Small intestine (tissue), 7 donors: ENCODE measurements at regions not wholly inside any gene's neighbourhood (a gene's known extent, or its start where the extent isn't known, plus 50 kb on each side); places are given as distances from the start of the nearest gene placed in this dataset.

Source experiments
- DNase-seq, 2 donors: peaks; one replicate each; pipeline versions ENCODE4 v3.0.0 to v3.0.0-alpha.2; 2013
- FAIRE-seq: peaks from 2 replicates; lab custom pipeline; 2012; peaks lifted over from hg19 to GRCh38; lab: Jason Lieb, UNC
- H3K27ac ChIP-seq, 3 donors: one replicate each; pipeline ENCODE4 v1.5.1; 2013; ENCODE audit warnings: low read length in 2 of 3, mild to moderate bottlenecking in 2 of 3, control low read depth in 1 of 3, inconsistent platforms in 1 of 3, low read depth in 1 of 3, moderate library complexity in 1 of 3
- H3K27me3 ChIP-seq, 3 donors: one replicate each; pipeline ENCODE4 v1.6.1; 2013; ENCODE audit warnings: low read length in 3 of 3, inconsistent platforms in 1 of 3; ENCODE audit not compliant: control insufficient read depth in 3 of 3, insufficient read depth in 3 of 3
- H3K36me3 ChIP-seq, 3 donors: one replicate each; pipeline ENCODE4 v1.6.1; 2013; ENCODE audit warnings: low read length in 3 of 3, inconsistent platforms in 1 of 3, low read depth in 1 of 3, mild to moderate bottlenecking in 1 of 3, moderate library complexity in 1 of 3; ENCODE audit not compliant: control insufficient read depth in 3 of 3, insufficient read depth in 2 of 3
- H3K4me1 ChIP-seq, 3 donors: one replicate each; pipeline ENCODE4 v1.6.1; 2013; ENCODE audit warnings: low read length in 2 of 3, inconsistent platforms in 1 of 3, low read depth in 1 of 3, mild to moderate bottlenecking in 1 of 3, moderate library complexity in 1 of 3; ENCODE audit not compliant: control insufficient read depth in 3 of 3, insufficient read depth in 2 of 3
- H3K4me3 ChIP-seq, 3 donors: one replicate each; pipeline ENCODE4 v1.5.1; 2013; ENCODE audit warnings: low read length in 3 of 3, control low read depth in 1 of 3, inconsistent platforms in 1 of 3, low read depth in 1 of 3, mild to moderate bottlenecking in 1 of 3, moderate library complexity in 1 of 3
- H3K9me3 ChIP-seq, 2 donors: one replicate each; pipeline ENCODE4 v1.6.1; 2013; ENCODE audit warnings: low read depth in 1 of 2, low read length in 1 of 2; ENCODE audit not compliant: control insufficient read depth in 2 of 2, insufficient read depth in 1 of 2
- WGBS, 3 donors: extraction: QIAGEN DNeasy Blood & Tissue Kit; methylation state at CpG; one replicate each; pipeline ENCODE4 v1.1.7; 2013; 5-methylcytosine and 5-hydroxymethylcytosine counted together
- donor health status: healthy with polysubstance abuse.
- donor health status: control.
- donor health status: control.
- donor health status: Bipolar disorder and iron deficiency.
- donor health status: healthy.

DNA sequence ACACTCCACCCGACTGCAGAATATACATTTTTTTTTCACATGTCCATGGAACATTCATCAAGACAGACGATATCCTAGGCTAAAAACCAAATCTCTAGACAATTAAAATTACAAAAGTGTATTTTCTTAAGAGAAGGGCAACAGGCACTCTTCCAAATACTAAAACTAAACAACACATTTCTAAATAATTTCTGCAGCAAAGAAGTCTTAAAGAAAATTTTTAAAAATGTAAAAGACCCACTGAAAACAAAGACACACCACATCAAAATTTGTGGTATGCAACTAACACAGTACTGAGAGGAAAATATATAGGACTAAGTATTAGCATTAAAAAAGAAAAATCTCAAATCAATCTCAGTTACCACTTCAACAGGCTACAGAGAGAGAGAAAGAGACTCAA lies 570.0 kb downstream of the SLC16A7 start:
- H3K36me3 ChIP-seq = no peaks in the 10 kb centered on the region
- no peak overlapping the region for H3K27ac ChIP-seq
- FAIRE-seq = no peak
- H3K4me3 ChIP-seq = no peak overlapping the region
- H3K27me3 ChIP-seq = no peaks in the 10 kb centered on the region
- no peaks in the 10 kb centered on the region for H3K4me1 ChIP-seq
- H3K9me3 ChIP-seq = no peaks in the 10 kb centered on the region
- no peak for DNase-seq
- WGBS, 3 donors = 55 to 56% (median 56%) methylated on average over 2 of the region's 2 CpGs

DNA sequence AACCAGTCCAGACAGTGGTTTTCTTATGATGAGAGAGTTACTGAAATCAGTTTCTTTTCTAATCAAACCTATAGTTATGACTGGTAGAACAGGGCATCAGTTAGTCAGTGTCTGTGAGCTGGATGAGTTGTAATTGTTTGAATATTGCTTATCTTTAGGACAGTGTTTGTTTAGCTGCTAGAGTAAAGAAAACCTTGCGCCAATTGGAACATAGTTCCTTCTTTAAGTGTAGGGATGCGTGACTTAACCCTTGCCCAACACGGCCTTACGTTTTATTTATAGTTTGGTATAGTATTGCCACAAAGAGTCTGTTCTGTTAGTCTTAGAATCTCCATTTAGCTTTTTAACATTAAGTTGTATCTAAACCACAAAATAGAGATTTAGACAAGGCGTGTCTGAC lies 572.6 kb downstream of the SLC16A7 start:
- H3K9me3 ChIP-seq = no peaks in the 10 kb centered on the region
- 30 to 72% (median 44%) methylated on average over 5 of the region's 5 CpGs for WGBS, 3 donors
- no peaks in the 10 kb centered on the region for H3K36me3 ChIP-seq

DNA sequence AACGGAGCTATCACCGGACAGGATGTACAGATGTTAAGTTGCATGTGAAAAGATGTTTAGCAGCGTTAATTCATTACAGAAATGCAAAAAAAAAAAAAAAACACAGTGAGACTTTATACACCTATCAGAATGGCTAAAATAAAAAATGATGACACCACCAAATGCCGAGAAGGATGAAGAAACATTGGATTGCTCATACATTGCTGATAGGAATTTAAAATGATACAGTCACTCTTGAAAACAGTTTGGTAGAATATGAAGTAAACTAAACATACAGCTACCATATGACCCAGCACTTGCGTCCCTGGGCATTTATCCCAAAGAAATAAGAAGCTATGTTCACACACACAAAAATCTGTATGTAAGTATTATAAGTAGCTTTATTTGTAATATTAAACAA lies 574.1 kb downstream of the SLC16A7 start:
- FAIRE-seq (no peak), DNase-seq (no peak)
- no peaks in the 10 kb centered on the region for H3K9me3 ChIP-seq
- H3K36me3 ChIP-seq = no peaks in the 10 kb centered on the region
- no peak overlapping the region for H3K4me3 ChIP-seq
- H3K27ac ChIP-seq = no peak overlapping the region
- H3K27me3 ChIP-seq = no peaks in the 10 kb centered on the region
- no peaks in the 10 kb centered on the region for H3K4me1 ChIP-seq
- WGBS, 3 donors = 89 to 90% (median 89%) methylated on average over 5 of the region's 5 CpGs

More for the DNA sequence above, 572.6 kb downstream of the SLC16A7 start:
- Histone ChIP-seq H3K27ac (no peak overlapping the region), H3K27me3 (no peaks in the 10 kb centered on the region), H3K4me3 (no peak overlapping the region), H3K4me1 (no peaks in the 10 kb centered on the region)
- FAIRE-seq = no peak
- DNase-seq = peak in 1 of 2 donors; percentile 6

DNA sequence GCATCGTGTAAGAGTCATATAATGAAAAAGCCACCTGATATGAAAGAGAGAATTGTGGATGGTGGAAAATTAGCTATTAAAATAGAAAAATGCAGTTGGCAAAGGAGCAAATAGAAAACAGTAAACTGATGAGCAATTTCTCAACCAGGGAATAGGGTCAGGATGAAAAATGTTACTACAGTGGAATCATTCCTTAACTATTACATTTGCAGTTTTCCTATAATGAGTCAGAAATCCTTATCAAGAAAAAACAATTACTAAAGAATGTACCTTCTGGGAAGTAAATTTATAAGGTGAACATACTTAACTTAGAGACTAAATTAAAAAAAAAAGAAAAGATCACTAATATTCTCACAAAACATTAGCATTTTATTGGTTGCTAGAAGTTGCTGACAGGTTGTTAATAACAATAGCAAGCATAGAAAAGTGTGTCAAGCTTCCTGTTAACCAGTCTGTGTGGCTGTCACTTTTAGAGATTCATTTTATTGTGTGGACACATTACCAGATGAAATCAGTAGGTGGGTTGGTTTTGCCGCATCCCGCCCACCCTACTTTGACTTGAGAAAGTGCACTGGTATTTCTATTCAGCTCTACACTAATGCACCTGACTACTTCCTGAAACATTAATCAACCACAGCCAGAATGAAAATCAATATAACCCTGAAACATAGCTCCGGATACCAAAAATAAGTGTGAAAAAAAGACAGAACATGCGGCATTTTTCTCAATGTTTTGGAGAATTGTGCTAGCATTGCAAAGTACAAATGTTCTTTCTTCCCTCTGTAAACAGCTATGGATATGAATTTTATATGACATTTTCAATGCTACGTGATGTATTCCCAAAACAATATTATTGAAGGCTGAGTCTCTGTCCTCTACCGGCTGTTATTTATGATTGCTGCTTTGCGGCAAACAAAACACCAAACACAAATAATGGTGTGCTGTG lies 576.7 kb downstream of the SLC16A7 start:
- Histone ChIP-seq H3K27ac (no peak overlapping the region), H3K4me3 (no peak overlapping the region), H3K27me3 (no peaks in the 10 kb centered on the region), H3K36me3 (no peaks in the 10 kb centered on the region), H3K9me3 (no peaks in the 10 kb centered on the region), H3K4me1 (no peaks in the 10 kb centered on the region)
- 29 to 63% (median 38%) methylated on average over 8 of the region's 8 CpGs for WGBS, 3 donors
- peak in 1 of 2 donors; percentile 2 for DNase-seq
- no peak for FAIRE-seq

DNA sequence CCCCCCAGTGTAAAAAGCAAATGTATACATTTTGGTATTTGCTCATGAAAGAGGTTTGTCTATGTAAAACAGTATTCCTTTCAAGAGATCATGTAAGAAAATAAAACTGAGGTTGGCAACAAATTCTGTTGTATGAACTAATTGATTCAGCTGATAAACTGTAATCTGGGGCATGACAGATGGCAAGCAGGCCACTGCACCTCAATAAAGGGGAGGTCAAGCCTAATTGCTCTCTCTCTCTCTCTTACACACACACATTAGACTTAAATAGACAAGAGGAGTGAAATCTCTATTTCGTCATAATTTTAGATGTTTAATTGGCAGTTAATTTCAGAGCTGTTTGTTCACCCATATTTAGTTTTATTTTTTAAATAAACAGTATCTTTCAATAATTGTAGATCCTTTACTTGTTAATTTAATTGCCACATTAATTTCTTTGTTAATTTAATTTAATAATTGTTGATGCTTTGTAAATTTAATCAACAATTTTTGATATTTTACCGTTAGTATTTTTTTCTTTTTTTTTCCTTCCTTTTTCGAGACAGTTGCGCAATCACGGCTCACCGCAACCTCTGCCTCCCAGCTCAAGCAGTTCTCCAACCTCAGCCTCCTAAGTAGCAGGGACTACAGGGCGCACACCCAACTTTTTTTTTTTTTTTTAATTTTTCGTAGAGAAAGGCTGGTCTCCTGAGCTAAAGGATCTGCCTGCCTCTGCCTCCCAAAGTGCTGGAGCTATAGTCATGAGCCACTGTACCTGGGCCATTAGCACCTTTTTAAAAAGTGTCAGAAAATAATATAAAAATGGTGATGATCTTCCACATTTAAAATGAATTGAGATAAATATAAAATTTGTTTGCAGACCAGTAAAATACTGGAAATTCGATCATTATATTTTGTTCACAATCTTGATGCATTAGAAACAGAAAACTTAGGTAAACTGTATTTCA lies 577.7 kb downstream of the SLC16A7 start:
- Histone ChIP-seq H3K27ac (no peak overlapping the region), H3K36me3 (no peaks in the 10 kb centered on the region), H3K4me3 (no peak overlapping the region), H3K27me3 (no peaks in the 10 kb centered on the region), H3K4me1 (no peaks in the 10 kb centered on the region), H3K9me3 (no peaks in the 10 kb centered on the region)
- WGBS, 3 donors = 78 to 86% (median 80%) methylated on average over 9 of the region's 9 CpGs
- FAIRE-seq (no peak), DNase-seq (peak; percentile 1 to 12)

DNA sequence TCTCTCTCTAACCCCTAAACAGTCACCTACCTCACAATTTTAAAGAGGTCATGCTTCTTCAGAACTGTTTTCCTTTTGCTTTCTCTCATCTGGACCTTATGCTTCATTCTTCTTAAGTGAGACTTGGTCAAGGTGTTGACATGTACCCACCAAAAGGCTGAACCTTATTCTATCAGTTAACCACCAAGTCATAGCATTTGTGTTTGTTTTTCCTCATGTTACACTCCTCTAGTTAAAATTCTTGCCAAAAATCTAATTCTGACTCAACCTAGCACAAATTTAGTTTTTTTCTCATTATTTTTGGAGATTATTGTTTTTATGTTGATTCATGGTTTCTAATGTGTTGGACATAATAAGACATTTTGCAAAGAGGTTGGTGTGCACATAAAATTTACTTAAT lies 578.6 kb downstream of the SLC16A7 start:
- FAIRE-seq (no peak), DNase-seq (no peak)
- Histone ChIP-seq H3K27ac (no peak overlapping the region), H3K4me1 (no peaks in the 10 kb centered on the region), H3K9me3 (no peaks in the 10 kb centered on the region), H3K4me3 (no peak overlapping the region), H3K36me3 (no peaks in the 10 kb centered on the region), H3K27me3 (no peaks in the 10 kb centered on the region)

DNA sequence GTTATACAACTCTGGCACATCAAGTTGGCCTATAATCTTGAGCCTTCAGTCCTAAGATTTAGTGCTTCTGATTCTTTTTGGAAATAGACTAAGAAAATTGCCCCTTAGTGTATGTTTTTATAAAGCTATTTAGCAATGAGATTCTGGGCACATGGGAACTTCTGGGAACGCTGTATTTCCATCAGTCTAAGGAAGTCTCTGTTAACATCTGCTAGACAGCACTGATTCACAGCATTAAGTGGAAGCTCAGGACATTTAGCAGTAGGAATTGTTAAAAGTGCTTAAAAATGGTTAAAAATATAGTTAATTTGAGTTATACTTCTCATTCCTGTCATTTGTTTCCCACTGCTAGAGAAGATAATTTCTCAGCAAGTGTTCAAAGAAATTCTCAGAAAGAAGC lies 579.1 kb downstream of the SLC16A7 start:
- H3K27me3 ChIP-seq = no peaks in the 10 kb centered on the region
- DNase-seq (no peak), FAIRE-seq (no peak)
- no peak overlapping the region for H3K27ac ChIP-seq
- 2 to 33% (median 28%) methylated on average over 1 of the region's 1 CpG for WGBS, 3 donors
- H3K4me3 ChIP-seq = no peak overlapping the region
- H3K9me3 ChIP-seq = no peaks in the 10 kb centered on the region
- no peaks in the 10 kb centered on the region for H3K36me3 ChIP-seq
- H3K4me1 ChIP-seq = no peaks in the 10 kb centered on the region

DNA sequence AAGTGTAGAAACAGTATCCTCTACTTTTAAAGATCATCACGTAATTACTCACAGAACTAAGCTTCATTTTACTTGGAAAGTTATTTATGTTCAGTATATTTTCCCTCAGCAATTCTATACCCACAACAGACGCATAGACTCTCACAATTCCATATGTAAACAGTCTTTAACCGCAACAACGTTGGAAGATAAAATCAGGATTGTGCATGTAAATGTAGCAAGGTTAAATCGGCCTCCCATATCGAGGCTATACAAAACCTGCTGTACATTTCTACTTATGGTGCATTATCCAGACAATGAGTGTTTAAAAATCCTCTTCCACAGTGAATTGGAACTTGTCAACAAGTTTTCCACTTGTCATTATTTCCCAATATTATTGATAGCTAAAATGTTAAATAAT lies 581.1 kb downstream of the SLC16A7 start:
- no peaks in the 10 kb centered on the region for H3K4me1 ChIP-seq
- no peak for FAIRE-seq
- H3K9me3 ChIP-seq = no peaks in the 10 kb centered on the region
- no peak overlapping the region for H3K27ac ChIP-seq
- 75 to 80% (median 79%) methylated on average over 6 of the region's 6 CpGs for WGBS, 3 donors
- no peaks in the 10 kb centered on the region for H3K27me3 ChIP-seq
- H3K36me3 ChIP-seq = no peaks in the 10 kb centered on the region
- no peak overlapping the region for H3K4me3 ChIP-seq
- no peak for DNase-seq
